OCI-LY7 (cell line): ENCODE measurements at regions not wholly inside any gene's neighbourhood (a gene's known extent, or its start where the extent isn't known, plus 50 kb on each side); places are given as distances from the start of the nearest gene placed in this dataset.

ENCODE experiments used
- CTCF ChIP-seq: fragments of 200-600 bp; sonication (generic); conservative IDR thresholded peaks from 2 replicates; pipeline ENCODE4 v1.5.1; 2014; ENCODE audit warnings: mild to moderate bottlenecking, antibody characterized with exemption, low read length, moderate library complexity, mixed read lengths
- EZH2phosphoT487 ChIP-seq: fragments of 200-600 bp; sonication (generic); IDR thresholded peaks from 2 replicates; pipeline ENCODE4 v1.6.1; 2018; ENCODE audit warnings: low read depth, borderline replicate concordance, mild to moderate bottlenecking, mixed run types, antibody characterized with exemption, low read length, moderate library complexity, mixed read lengths

GRCh38 chr10:27382176-27382575 is 121.9 kb upstream of the RAB18 start:
- TF ChIP-seq CTCF (no peak), EZH2phosphoT487 (no peak)
